ENCODE measurements at regions not wholly inside any gene's neighbourhood (a gene's known extent, or its start where the extent isn't known, plus 50 kb on each side); places are given as distances from the start of the nearest gene placed in this dataset.
"Not testable (repeated sequence)": the region's sequence is repeated elsewhere in the genome, so short reads cannot be mapped to it uniquely, and the experiment has no call there.

DNA sequence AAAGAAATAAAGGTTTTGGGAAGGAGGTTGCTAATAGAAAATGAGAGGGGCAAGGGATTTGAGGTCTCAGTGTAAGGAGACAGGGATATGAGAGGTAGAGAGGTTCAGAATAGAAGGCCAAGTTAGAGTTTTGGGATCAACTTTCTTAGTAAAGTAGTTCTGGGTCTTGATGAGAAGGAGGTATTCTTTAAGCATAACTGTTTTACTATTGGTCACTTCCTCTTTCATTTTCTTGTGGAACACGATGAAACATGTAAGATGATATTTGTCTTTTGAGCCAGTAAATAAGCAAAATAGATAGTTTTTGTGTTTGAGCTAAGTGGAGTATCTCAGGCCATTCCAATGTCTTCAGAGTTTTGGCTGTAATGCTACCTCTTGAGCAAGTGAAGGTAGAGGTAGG is 68.3 kb downstream of the SEPTIN7 start:
- TF ChIP-seq, protein P1, sequence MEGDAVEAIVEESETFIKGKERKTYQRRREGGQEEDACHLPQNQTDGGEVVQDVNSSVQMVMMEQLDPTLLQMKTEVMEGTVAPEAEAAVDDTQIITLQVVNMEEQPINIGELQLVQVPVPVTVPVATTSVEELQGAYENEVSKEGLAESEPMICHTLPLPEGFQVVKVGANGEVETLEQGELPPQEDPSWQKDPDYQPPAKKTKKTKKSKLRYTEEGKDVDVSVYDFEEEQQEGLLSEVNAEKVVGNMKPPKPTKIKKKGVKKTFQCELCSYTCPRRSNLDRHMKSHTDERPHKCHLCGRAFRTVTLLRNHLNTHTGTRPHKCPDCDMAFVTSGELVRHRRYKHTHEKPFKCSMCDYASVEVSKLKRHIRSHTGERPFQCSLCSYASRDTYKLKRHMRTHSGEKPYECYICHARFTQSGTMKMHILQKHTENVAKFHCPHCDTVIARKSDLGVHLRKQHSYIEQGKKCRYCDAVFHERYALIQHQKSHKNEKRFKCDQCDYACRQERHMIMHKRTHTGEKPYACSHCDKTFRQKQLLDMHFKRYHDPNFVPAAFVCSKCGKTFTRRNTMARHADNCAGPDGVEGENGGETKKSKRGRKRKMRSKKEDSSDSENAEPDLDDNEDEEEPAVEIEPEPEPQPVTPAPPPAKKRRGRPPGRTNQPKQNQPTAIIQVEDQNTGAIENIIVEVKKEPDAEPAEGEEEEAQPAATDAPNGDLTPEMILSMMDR (IDR thresholded peaks at IDR 0.05): not testable (repeated sequence)
- TF ChIP-seq EZH2phosphoT487 (IDR thresholded peaks at IDR 0.05): not testable (repeated sequence)

Data from neural progenitor cell (in vitro differentiated cells).